T-helper 1 cell (primary cell): ENCODE measurements at regions not wholly inside any gene's neighbourhood (a gene's known extent, or its start where the extent isn't known, plus 50 kb on each side); places are given as distances from the start of the nearest gene placed in this dataset.
"Not testable (repeated sequence)": the region's sequence is repeated elsewhere in the genome, so short reads cannot be mapped to it uniquely, and the experiment has no call there.

Source experiments
- DNase-seq, 5 donors: peaks; one replicate each; pipeline ENCODE4 v3.0.0-alpha.2; 2012 to 2020

GRCh38 chr7:58085444-58085843 is 635.5 kb downstream of the ZNF716 start:
- not testable (repeated sequence) for DNase-seq

GRCh38 chr7:58086461-58086860 is 636.5 kb downstream of the ZNF716 start:
- DNase-seq: no peak

- DNase-seq: no peak
Observed at GRCh38 chr7:58086871-58087535, 637.0 kb downstream of the ZNF716 start.

GRCh38 chr7:58087536-58088190 is 637.7 kb downstream of the ZNF716 start:
- DNase-seq: peak in 1 of 5 donors; percentile 3

GRCh38 chr7:58088191-58088560 is 638.2 kb downstream of the ZNF716 start:
- DNase-seq: not testable (repeated sequence)

- DNase-seq: not testable (repeated sequence)
Observed at GRCh38 chr7:58091063-58091462, 641.1 kb downstream of the ZNF716 start.
